ENCODE measurements at regions not wholly inside any gene's neighbourhood (a gene's known extent, or its start where the extent isn't known, plus 50 kb on each side); places are given as distances from the start of the nearest gene placed in this dataset.
A peak's percentile ranks its signal among the peaks of the same experiment; 100 is the strongest.

- ChIA-PET SMC1A (ENCODE audit: uncharacterized antibody, unreplicated experiment) (interaction anchor here (1.1 to 2.1 kb wide), 3 partner anchors 8 to 25 kb away, joined by 3 to 6 read pairs (median 4); no protein-coding TSS in a partner anchor), RAD21 (ENCODE audit: unreplicated experiment) (no interaction called here), POLR2A (no interaction called here), CTCF (interaction anchor here (0.8 kb wide), 1 partner anchor 426 kb away, joined by 3 read pairs; no protein-coding TSS in a partner anchor)
- no peaks in the 10 kb centered on the region for H3K27me3 ChIP-seq (replicated peaks in 1 of 2; ENCODE audit: control insufficient read depth in 2 of 2, insufficient read depth in 2 of 2, low read length in 1 of 2)
- no TSS peak for BruUV-seq (replicated peaks)
- TF ChIP-seq TAF1 (IDR thresholded peaks at IDR 0.05; ENCODE audit: borderline replicate concordance, low read depth, low read length) (no peak), BHLHE40 (IDR thresholded peaks at IDR 0.05; ENCODE audit: borderline replicate concordance in 1 of 2, low read depth in 2 of 2, low read length in 1 of 2) (0 out of 4 replicates have a peak, but pooled peaks of 1 of the 2 experiments have one; percentile 9)
- no peaks in the 10 kb centered on the region for H3K79me2 ChIP-seq (ENCODE audit: control insufficient read depth, insufficient read depth, low read length)
- DNase-seq (ENCODE audit: low read depth, low spot score) (no peak), FAIRE-seq (no peak), ATAC-seq (no peak)
- in situ Hi-C loops (cut with MboI): no loop called here
- intact Hi-C loops (cut with micrococcal nuclease; ENCODE audit: unreplicated experiment): loop anchor here (10.0 kb wide), 1 partner anchor 424 kb away; no protein-coding TSS in a partner anchor
- no peak overlapping the region for H3K27ac ChIP-seq (ENCODE audit: control insufficient read depth, insufficient read depth)
- H2AFZ ChIP-seq (ENCODE audit: control insufficient read depth, low read depth, low read length): no peak overlapping the region
- no peaks in the 10 kb centered on the region for H4K20me1 ChIP-seq (ENCODE audit: control insufficient read depth, insufficient read depth)
- H3K4me1 ChIP-seq (ENCODE audit: control insufficient read depth, insufficient read depth, low read length): no peaks in the 10 kb centered on the region
- no peak overlapping the region for H3K9ac ChIP-seq (ENCODE audit: control insufficient read depth, insufficient read depth, low read length)
- WGBS (ENCODE audit: insufficient coverage, insufficient replicate concordance, low lambda C conversion rate, missing lambda C conversion rate): 2% methylated on average over 3 of the region's 3 CpGs
- H3K36me3 ChIP-seq (ENCODE audit: control insufficient read depth in 2 of 2, insufficient read depth in 2 of 2, low read length in 1 of 2): no peaks in the 10 kb centered on the region
- H3K4me3 ChIP-seq: no peak overlapping the region
- no peak overlapping the region for H3K4me2 ChIP-seq (ENCODE audit: control insufficient read depth, insufficient read depth)
- H3K9me3 ChIP-seq (replicated peaks; ENCODE audit: control insufficient read depth, insufficient read depth, low read length): no peaks in the 10 kb centered on the region
Observed at GRCh38 chr3:147940405-147941193, 531.4 kb downstream of the ZIC1 start.

DNA sequence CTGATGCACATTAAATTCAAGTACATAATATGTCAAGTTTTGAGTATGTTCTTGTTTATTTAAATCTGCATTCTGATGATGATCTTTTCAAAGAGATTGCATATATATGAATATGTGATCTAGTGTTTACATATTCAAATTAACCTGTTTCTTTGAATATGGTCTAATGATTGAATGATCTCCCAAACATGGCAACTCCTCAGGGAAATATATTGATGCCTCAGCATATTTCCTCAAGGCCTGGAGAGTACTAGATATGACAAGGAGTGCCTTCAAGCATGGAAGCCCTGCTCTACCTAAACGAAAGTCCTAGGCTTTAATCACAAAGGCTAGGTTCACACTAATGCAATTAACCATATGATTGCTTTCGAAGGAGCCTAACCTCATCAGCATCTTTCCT, 532.8 kb downstream of the ZIC1 start:
- H3K27me3 ChIP-seq (replicated peaks in 1 of 2; ENCODE audit: control insufficient read depth in 2 of 2, insufficient read depth in 2 of 2, low read length in 1 of 2): no peaks in the 10 kb centered on the region
- RAD21 ChIA-PET (ENCODE audit: unreplicated experiment): no interaction called here
- H3K9ac ChIP-seq (ENCODE audit: control insufficient read depth, insufficient read depth, low read length): no peak overlapping the region
- in situ Hi-C loops (cut with MboI): no loop called here
- CTCF ChIA-PET: no interaction called here
- H3K79me2 ChIP-seq (ENCODE audit: control insufficient read depth, insufficient read depth, low read length): no peaks in the 10 kb centered on the region
- H2AFZ ChIP-seq (ENCODE audit: control insufficient read depth, low read depth, low read length): no peak overlapping the region
- BruUV-seq (replicated peaks): no TSS peak
- H4K20me1 ChIP-seq (ENCODE audit: control insufficient read depth, insufficient read depth): no peaks in the 10 kb centered on the region
- DNase-seq (ENCODE audit: low read depth, low spot score): no peak
- H3K4me1 ChIP-seq (ENCODE audit: control insufficient read depth, insufficient read depth, low read length): no peaks in the 10 kb centered on the region
- H3K36me3 ChIP-seq (ENCODE audit: control insufficient read depth in 2 of 2, insufficient read depth in 2 of 2, low read length in 1 of 2): no peaks in the 10 kb centered on the region
- no peak for ATAC-seq
- intact Hi-C loops (cut with micrococcal nuclease; ENCODE audit: unreplicated experiment): loop anchor here (10.0 kb wide), 1 partner anchor 423 kb away; no protein-coding TSS in a partner anchor
- POLR2A ChIA-PET: interaction anchor here (0.7 kb wide), 1 partner anchor 13 kb away, joined by 3 read pairs; no protein-coding TSS in a partner anchor
- H3K27ac ChIP-seq (ENCODE audit: control insufficient read depth, insufficient read depth): no peak overlapping the region
- H3K4me2 ChIP-seq (ENCODE audit: control insufficient read depth, insufficient read depth): no peak overlapping the region
- H3K9me3 ChIP-seq (replicated peaks; ENCODE audit: control insufficient read depth, insufficient read depth, low read length): no peaks in the 10 kb centered on the region
- no peak overlapping the region for H3K4me3 ChIP-seq
- WGBS (ENCODE audit: insufficient coverage, insufficient replicate concordance, low lambda C conversion rate, missing lambda C conversion rate): 0% methylated on average over 2 of the region's 2 CpGs
- no peak for FAIRE-seq
- SMC1A ChIA-PET (ENCODE audit: uncharacterized antibody, unreplicated experiment): interaction anchor here (2.1 kb wide), 1 partner anchor 15 kb away, joined by 6 read pairs; no protein-coding TSS in a partner anchor
- TF ChIP-seq KDM1A (IDR thresholded peaks at IDR 0.05; ENCODE audit: borderline replicate concordance) (no peak), YBX1 (IDR thresholded peaks at IDR 0.05) (no peak), SIN3A (IDR thresholded peaks at IDR 0.05; ENCODE audit: low read depth, low read length) (no peak), KAT2A (conservative IDR thresholded peaks at IDR 0.05; ENCODE audit: control insufficient read depth, low read depth, low read length) (no peak), GABPA (IDR thresholded peaks at IDR 0.05; ENCODE audit: low read depth) (no peak), TCF7 (IDR thresholded peaks at IDR 0.05; ENCODE audit: borderline replicate concordance) (no peak), PRDM15 (CRISPR knock-in tag; IDR thresholded peaks at IDR 0.05) (no peak), MLLT1 (IDR thresholded peaks at IDR 0.05) (no peak), CBX3 (IDR thresholded peaks at IDR 0.05; ENCODE audit: borderline replicate concordance, low read depth) (no peak)
